C4-2B (cell line): ENCODE measurements at regions not wholly inside any gene's neighbourhood (a gene's known extent, or its start where the extent isn't known, plus 50 kb on each side); places are given as distances from the start of the nearest gene placed in this dataset.

Experiments
- H3K27ac ChIP-seq: fragments of 450-650 bp; 2 replicates; pipeline ENCODE4 v1.5.1; 2017
- ZFX ChIP-seq: fragments of 450-650 bp; IDR thresholded peaks from 2 replicates; pipeline ENCODE4 v1.6.1; 2017
- TF ChIP-seq, protein P1 (sequence below): fragments of 450-650 bp; conservative IDR thresholded peaks from 2 replicates; pipeline ENCODE4 v1.5.1; 2017; ENCODE audit warnings: mild to moderate bottlenecking

DNA sequence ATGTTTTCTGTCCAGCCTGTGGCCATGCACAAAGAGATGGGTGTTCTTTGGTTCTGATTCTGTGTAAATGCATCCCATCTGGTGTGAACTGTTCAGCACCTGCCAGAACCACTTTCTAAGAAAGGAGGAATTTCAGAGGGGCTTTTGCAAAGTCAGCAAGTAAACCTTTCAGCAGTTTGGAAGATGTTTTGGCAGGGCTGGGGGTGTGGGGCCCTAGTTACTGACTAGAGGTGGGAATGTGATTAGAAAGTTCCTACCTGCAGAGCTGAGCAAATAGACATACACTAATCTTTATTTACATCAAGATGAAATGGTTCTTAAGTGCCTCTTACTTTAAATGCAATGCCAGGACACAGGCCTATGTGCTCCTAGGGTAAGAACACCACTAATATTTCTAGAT lies 378.1 kb upstream of the USP24 start:
- H3K27ac ChIP-seq = no peak overlapping the region
- TF ChIP-seq, protein P1, sequence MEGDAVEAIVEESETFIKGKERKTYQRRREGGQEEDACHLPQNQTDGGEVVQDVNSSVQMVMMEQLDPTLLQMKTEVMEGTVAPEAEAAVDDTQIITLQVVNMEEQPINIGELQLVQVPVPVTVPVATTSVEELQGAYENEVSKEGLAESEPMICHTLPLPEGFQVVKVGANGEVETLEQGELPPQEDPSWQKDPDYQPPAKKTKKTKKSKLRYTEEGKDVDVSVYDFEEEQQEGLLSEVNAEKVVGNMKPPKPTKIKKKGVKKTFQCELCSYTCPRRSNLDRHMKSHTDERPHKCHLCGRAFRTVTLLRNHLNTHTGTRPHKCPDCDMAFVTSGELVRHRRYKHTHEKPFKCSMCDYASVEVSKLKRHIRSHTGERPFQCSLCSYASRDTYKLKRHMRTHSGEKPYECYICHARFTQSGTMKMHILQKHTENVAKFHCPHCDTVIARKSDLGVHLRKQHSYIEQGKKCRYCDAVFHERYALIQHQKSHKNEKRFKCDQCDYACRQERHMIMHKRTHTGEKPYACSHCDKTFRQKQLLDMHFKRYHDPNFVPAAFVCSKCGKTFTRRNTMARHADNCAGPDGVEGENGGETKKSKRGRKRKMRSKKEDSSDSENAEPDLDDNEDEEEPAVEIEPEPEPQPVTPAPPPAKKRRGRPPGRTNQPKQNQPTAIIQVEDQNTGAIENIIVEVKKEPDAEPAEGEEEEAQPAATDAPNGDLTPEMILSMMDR = no peak
- TF ChIP-seq ZFX = no peak

DNA sequence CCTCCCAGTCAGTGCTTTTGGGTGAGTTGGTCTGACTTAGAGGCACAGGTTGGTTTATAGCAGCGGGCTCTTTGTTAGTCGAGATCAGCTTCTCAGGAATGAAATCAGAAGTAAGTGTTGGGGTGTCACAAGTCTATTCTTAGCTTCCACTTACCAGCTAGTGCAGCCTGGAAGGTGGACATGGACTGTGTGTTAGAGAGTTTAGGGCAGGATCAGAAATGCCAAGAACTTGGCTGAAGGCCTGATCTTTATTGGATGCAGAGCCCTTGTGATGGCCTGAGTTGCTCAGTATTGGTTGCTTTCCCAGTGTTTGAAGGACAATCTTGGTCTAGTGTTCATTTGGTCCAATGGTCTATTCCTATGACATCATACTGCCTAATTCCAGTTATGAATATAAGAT lies 377.0 kb upstream of the USP24 start:
- TF ChIP-seq, protein P1 = no peak
- TF ChIP-seq ZFX = no peak
- H3K27ac ChIP-seq = no peak overlapping the region

DNA sequence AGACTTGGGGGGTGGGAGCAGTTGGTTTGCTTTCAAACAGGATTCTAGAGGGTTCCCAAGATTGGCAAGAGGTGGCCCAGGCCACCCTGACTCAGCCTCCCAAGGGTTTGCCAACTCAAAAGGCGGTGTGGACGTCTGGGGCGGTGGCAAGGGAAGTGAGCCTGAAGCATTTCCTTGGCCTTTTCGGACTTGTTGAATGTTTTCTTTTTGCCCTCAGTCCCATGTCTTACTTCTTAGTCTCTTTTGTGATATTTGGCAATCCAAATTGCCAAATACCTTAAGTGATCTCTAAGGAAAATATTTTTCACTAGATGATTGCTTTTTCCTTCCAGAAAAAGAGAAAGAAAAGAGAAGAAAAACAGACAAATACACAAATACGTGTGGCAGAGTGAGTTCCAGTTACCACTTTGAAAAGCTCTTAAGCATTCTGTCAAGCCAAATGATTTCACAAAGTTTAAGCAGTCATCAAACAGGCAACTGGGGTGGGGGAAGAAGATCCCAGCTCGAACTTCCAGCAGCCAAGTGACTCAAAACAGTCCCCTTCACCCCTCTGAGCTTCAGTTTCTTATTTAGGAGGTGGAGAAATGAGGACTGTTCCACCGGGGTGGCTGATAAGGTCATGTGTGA lies 374.6 kb upstream of the USP24 start:
- H3K27ac ChIP-seq = no peak overlapping the region
- TF ChIP-seq, protein P1 = no peak
- no peak for TF ChIP-seq ZFX

DNA sequence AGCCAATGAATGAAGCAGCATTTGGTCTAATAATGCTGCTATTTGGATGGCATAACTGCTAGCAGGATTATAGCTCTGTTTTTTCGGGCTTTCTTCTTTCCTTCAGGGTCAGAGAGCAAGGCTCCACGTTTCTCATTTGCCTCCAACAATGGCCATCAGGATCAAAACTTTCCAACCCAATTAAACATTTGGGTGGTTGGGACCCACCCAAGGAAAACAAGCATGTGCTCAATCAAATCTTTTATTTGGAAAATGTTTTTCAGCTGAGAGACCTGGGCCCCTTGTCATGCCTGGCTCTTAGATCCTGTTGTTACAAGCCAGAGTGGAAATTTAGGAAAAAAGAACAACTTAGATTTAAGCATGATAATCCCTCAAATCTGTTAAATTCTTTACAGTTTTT lies 373.1 kb upstream of the USP24 start:
- TF ChIP-seq, protein P1 = no peak
- TF ChIP-seq ZFX = no peak
- H3K27ac ChIP-seq = no peak overlapping the region

DNA sequence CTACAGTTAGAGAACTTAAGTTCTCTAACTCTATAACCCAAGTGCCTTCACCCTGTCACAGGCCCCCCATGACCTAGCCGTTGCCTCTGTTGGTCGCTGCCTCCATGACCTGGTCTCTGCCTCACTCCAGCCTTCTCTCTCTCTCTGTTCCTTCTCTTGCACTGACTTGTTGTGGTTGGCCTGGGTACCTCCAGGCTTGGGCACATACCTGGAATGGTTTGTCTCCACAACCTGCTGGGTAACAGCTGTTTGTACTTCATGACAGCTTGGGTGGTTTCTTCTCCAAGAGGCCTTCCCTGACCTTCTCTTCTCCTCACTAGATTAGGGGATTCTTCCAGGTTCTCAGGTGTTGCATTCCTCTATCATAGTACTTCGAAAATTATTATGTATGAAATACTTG lies 371.6 kb upstream of the USP24 start:
- TF ChIP-seq, protein P1 = no peak
- no peak for TF ChIP-seq ZFX
- H3K27ac ChIP-seq = no peak overlapping the region

DNA sequence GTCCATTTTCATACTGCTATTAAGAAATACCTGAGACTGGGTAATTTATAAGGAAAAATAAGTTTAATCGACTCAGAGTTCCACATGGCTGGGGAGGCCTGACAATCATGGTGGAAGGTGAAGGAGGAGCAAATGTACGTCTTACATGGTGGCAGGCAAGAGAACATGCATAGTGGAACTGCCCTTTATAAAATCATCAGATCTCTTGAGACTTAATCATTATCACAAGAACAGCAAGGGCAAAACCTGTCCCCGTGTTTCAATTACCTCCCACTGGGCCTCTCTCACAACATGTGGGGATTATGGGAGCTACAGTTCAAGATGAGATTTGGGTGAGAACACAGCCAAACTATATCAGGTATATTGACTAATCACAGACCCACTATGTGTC lies 370.2 kb upstream of the USP24 start:
- H3K27ac ChIP-seq = peak overlapping the region; percentile 52; the same call in 1 of the 2 replicates
- TF ChIP-seq ZFX = no peak
- TF ChIP-seq, protein P1 = no peak

DNA sequence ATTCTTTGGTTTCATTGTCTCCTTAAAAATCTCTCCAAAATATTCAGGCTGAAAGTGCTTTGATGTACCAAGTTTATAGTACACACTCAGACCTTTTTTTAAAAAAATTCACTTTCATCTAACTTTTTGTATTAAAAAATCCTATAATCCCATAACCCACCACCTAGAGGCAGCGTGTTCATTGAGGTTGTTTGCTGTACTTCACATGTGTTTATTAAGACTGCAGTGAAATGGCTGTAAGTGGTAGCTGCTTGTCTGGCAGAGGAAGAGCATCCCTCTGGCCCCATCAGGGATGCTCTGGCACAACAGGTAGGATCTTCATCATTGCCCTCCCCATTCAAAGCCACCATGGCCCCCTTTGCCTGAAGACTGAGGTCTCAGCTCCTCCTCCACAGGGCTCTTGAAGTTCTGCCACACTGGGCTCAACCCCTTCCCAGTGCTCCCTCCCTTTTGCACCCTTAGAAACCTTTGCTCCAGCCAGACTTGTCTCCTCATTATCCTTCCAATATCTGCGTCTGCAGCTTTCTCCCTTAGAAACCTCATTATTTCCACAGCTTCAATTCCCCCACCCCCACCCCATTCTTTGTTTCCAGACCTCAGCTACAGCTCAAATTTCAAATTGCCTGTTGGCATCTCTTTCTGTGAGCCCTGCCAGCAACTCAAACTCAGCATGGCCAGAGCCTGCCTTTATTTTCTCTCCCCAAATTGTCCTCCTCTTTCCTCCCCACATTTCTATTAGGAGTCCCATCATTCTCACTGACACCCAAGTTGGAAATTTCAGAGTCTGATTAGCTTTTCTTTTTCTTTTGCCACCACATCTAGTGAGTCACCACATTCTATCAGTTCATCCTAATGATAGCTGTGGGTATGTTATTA lies 369.6 kb upstream of the USP24 start:
- no peak for TF ChIP-seq ZFX
- TF ChIP-seq, protein P1 = peak; percentile 14
- H3K27ac ChIP-seq = peak overlapping the region; percentile 52
